ENCODE measurements at regions not wholly inside any gene's neighbourhood (a gene's known extent, or its start where the extent isn't known, plus 50 kb on each side); places are given as distances from the start of the nearest gene placed in this dataset.
"Not testable (repeated sequence)": the region's sequence is repeated elsewhere in the genome, so short reads cannot be mapped to it uniquely, and the experiment has no call there.

- Histone ChIP-seq H3K36me3 (ENCODE audit: control insufficient read depth in 3 of 3, insufficient read depth in 2 of 3, low read depth in 1 of 3, low read length in 3 of 3) (no peaks in the 10 kb centered on the region), H3K9me3 (ENCODE audit: control insufficient read depth in 2 of 2, insufficient read depth in 1 of 2, low read depth in 1 of 2, low read length in 1 of 2) (no peaks in the 10 kb centered on the region), H3K27ac (ENCODE audit: low read depth in 1 of 3, low read length in 2 of 3) (no peak overlapping the region), H3K4me1 (ENCODE audit: control insufficient read depth in 3 of 3, insufficient read depth in 2 of 3, low read depth in 1 of 3, low read length in 2 of 3) (no peaks in the 10 kb centered on the region), H3K27me3 (ENCODE audit: control insufficient read depth in 3 of 3, insufficient read depth in 3 of 3, low read length in 3 of 3) (no peaks in the 10 kb centered on the region), H3K4me3 (ENCODE audit: low read depth in 1 of 3, low read length in 3 of 3) (no peak overlapping the region)
- 18 to 27% (median 26%) methylated on average over 3 of the region's 3 CpGs for WGBS, 3 donors
- DNase-seq (no peak), FAIRE-seq (no peak)
Observed at GRCh38 chr2:188695953-188696352, 278.2 kb upstream of the COL3A1 start.

DNA sequence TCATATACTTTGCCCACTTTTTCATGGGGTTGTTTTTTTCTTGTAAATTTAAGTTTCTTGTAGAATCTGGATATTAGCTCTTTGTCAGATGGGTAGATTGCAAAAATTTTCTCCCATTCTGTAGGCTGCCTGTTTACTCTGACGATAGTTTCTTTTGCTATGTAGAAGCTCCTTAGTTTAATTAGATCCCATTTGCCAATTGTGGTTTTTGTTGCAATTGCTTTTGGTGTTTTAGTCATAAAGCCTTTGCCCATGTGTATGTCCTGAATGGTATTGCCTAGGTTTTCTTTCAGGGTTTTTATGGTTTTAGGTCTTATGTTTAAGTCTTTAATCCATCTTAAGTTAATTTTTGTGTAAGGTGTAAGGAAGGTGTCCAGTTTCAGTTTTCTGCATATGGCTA is 276.0 kb upstream of the COL3A1 start:
- H3K9me3 ChIP-seq (ENCODE audit: control insufficient read depth in 2 of 2, insufficient read depth in 1 of 2, low read depth in 1 of 2, low read length in 1 of 2); H3K27me3 ChIP-seq (ENCODE audit: control insufficient read depth in 3 of 3, insufficient read depth in 3 of 3, low read length in 3 of 3); H3K27ac ChIP-seq (ENCODE audit: low read depth in 1 of 3, low read length in 2 of 3); DNase-seq; H3K36me3 ChIP-seq (ENCODE audit: control insufficient read depth in 3 of 3, insufficient read depth in 2 of 3, low read depth in 1 of 3, low read length in 3 of 3); H3K4me1 ChIP-seq (ENCODE audit: control insufficient read depth in 3 of 3, insufficient read depth in 2 of 3, low read depth in 1 of 3, low read length in 2 of 3); H3K4me3 ChIP-seq (ENCODE audit: low read depth in 1 of 3, low read length in 3 of 3); FAIRE-seq: not testable (repeated sequence)
- WGBS, 3 donors: 88 to 97% (median 89%) methylated on average over 1 of the region's 1 CpG

- Histone ChIP-seq H3K36me3 (ENCODE audit: control insufficient read depth in 3 of 3, insufficient read depth in 2 of 3, low read depth in 1 of 3, low read length in 3 of 3) (no peaks in the 10 kb centered on the region), H3K9me3 (ENCODE audit: control insufficient read depth in 2 of 2, insufficient read depth in 1 of 2, low read depth in 1 of 2, low read length in 1 of 2) (no peaks in the 10 kb centered on the region), H3K27me3 (ENCODE audit: control insufficient read depth in 3 of 3, insufficient read depth in 3 of 3, low read length in 3 of 3) (no peaks in the 10 kb centered on the region), H3K27ac (ENCODE audit: low read depth in 1 of 3, low read length in 2 of 3) (no peak overlapping the region), H3K4me3 (ENCODE audit: low read depth in 1 of 3, low read length in 3 of 3) (no peak overlapping the region), H3K4me1 (ENCODE audit: control insufficient read depth in 3 of 3, insufficient read depth in 2 of 3, low read depth in 1 of 3, low read length in 2 of 3) (no peaks in the 10 kb centered on the region)
- DNase-seq (no peak), FAIRE-seq (no peak)
- 45 to 64% (median 61%) methylated on average over 2 of the region's 2 CpGs for WGBS, 3 donors
Observed at GRCh38 chr2:188701836-188702235, 272.3 kb upstream of the COL3A1 start.

DNA sequence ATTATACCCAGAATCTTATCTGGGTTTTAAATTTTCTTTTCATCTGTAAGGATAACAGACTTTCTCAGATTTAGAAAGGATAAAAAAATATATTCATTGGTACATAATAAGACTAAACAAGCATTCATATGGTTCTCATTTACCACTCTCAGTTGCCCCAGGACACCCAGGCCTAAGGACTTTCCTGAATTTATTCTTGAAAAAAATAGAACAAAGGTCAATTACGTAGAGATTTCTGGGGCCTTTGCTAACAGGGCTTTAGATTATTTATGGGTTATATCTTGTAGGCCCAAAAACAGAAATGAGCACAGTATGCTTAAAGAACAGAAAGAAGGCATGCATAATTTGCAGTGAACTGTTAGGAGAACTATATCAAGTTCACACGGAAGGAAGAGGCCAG is 269.0 kb upstream of the COL3A1 start:
- Histone ChIP-seq H3K9me3 (ENCODE audit: control insufficient read depth in 2 of 2, insufficient read depth in 1 of 2, low read depth in 1 of 2, low read length in 1 of 2) (no peaks in the 10 kb centered on the region), H3K4me1 (ENCODE audit: control insufficient read depth in 3 of 3, insufficient read depth in 2 of 3, low read depth in 1 of 3, low read length in 2 of 3) (no peaks in the 10 kb centered on the region), H3K36me3 (ENCODE audit: control insufficient read depth in 3 of 3, insufficient read depth in 2 of 3, low read depth in 1 of 3, low read length in 3 of 3) (no peaks in the 10 kb centered on the region), H3K4me3 (ENCODE audit: low read depth in 1 of 3, low read length in 3 of 3) (no peak overlapping the region), H3K27me3 (ENCODE audit: control insufficient read depth in 3 of 3, insufficient read depth in 3 of 3, low read length in 3 of 3) (no peaks in the 10 kb centered on the region), H3K27ac (ENCODE audit: low read depth in 1 of 3, low read length in 2 of 3) (no peak overlapping the region)
- WGBS, 3 donors: 62 to 79% (median 77%) methylated on average over 2 of the region's 2 CpGs
- no peak for FAIRE-seq
- no peak for DNase-seq

GRCh38 chr2:188713961-188714360 is 260.2 kb upstream of the COL3A1 start:
- FAIRE-seq: no peak
- no peak overlapping the region for H3K4me3 ChIP-seq (ENCODE audit: low read depth in 1 of 3, low read length in 3 of 3)
- H3K27me3 ChIP-seq (ENCODE audit: control insufficient read depth in 3 of 3, insufficient read depth in 3 of 3, low read length in 3 of 3): no peaks in the 10 kb centered on the region
- H3K9me3 ChIP-seq (ENCODE audit: control insufficient read depth in 2 of 2, insufficient read depth in 1 of 2, low read depth in 1 of 2, low read length in 1 of 2): peaks cover 0 to 3% of the 10 kb centered on the region in 2 donors
- no peaks in the 10 kb centered on the region for H3K36me3 ChIP-seq (ENCODE audit: control insufficient read depth in 3 of 3, insufficient read depth in 2 of 3, low read depth in 1 of 3, low read length in 3 of 3)
- 75 to 89% (median 87%) methylated on average over 1 of the region's 1 CpG for WGBS, 3 donors
- no peaks in the 10 kb centered on the region for H3K4me1 ChIP-seq (ENCODE audit: control insufficient read depth in 3 of 3, insufficient read depth in 2 of 3, low read depth in 1 of 3, low read length in 2 of 3)
- H3K27ac ChIP-seq (ENCODE audit: low read depth in 1 of 3, low read length in 2 of 3): no peak overlapping the region
- DNase-seq: no peak

GRCh38 chr2:188720811-188721605 is 253.2 kb upstream of the COL3A1 start:
- H3K27me3 ChIP-seq (ENCODE audit: control insufficient read depth in 3 of 3, insufficient read depth in 3 of 3, low read length in 3 of 3): no peaks in the 10 kb centered on the region
- H3K9me3 ChIP-seq (ENCODE audit: control insufficient read depth in 2 of 2, insufficient read depth in 1 of 2, low read depth in 1 of 2, low read length in 1 of 2): no peaks in the 10 kb centered on the region
- no peaks in the 10 kb centered on the region for H3K4me1 ChIP-seq (ENCODE audit: control insufficient read depth in 3 of 3, insufficient read depth in 2 of 3, low read depth in 1 of 3, low read length in 2 of 3)
- no peaks in the 10 kb centered on the region for H3K36me3 ChIP-seq (ENCODE audit: control insufficient read depth in 3 of 3, insufficient read depth in 2 of 3, low read depth in 1 of 3, low read length in 3 of 3)
- 69 to 78% (median 77%) methylated on average over 2 of the region's 2 CpGs for WGBS, 3 donors
- peak in 1 of 2 donors; percentile 2 for DNase-seq
- no peak overlapping the region for H3K27ac ChIP-seq (ENCODE audit: low read depth in 1 of 3, low read length in 2 of 3)
- no peak for FAIRE-seq
- H3K4me3 ChIP-seq (ENCODE audit: low read depth in 1 of 3, low read length in 3 of 3): no peak overlapping the region

DNA sequence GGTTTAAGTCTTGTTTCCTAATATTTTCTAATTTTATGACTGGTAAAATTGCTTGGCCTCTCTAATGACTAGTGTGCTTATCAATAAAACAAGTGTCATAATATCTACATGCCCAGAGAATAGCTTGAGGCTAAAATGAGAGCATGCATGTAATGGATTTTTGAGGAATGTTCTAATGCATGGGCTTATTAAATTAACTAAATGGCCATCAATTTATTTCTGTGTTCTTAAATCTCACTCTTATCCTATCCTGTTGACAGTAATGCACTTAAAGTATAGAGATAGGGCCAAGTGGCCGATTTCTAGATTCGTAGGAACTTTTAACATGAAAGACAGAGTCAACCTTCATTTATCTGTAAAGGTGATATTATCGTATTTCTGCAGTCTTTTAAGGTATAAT is 252.4 kb upstream of the COL3A1 start:
- H3K36me3 ChIP-seq (ENCODE audit: control insufficient read depth in 3 of 3, insufficient read depth in 2 of 3, low read depth in 1 of 3, low read length in 3 of 3): no peaks in the 10 kb centered on the region
- no peaks in the 10 kb centered on the region for H3K9me3 ChIP-seq (ENCODE audit: control insufficient read depth in 2 of 2, insufficient read depth in 1 of 2, low read depth in 1 of 2, low read length in 1 of 2)
- H3K4me1 ChIP-seq (ENCODE audit: control insufficient read depth in 3 of 3, insufficient read depth in 2 of 3, low read depth in 1 of 3, low read length in 2 of 3): no peaks in the 10 kb centered on the region
- no peak for DNase-seq
- no peaks in the 10 kb centered on the region for H3K27me3 ChIP-seq (ENCODE audit: control insufficient read depth in 3 of 3, insufficient read depth in 3 of 3, low read length in 3 of 3)
- no peak overlapping the region for H3K4me3 ChIP-seq (ENCODE audit: low read depth in 1 of 3, low read length in 3 of 3)
- FAIRE-seq: no peak
- H3K27ac ChIP-seq (ENCODE audit: low read depth in 1 of 3, low read length in 2 of 3): no peak overlapping the region
- WGBS, 3 donors: 28 to 51% (median 45%) methylated on average over 3 of the region's 3 CpGs

- Histone ChIP-seq H3K9me3 (ENCODE audit: control insufficient read depth in 2 of 2, insufficient read depth in 1 of 2, low read depth in 1 of 2, low read length in 1 of 2) (no peaks in the 10 kb centered on the region), H3K27me3 (ENCODE audit: control insufficient read depth in 3 of 3, insufficient read depth in 3 of 3, low read length in 3 of 3) (no peaks in the 10 kb centered on the region), H3K27ac (ENCODE audit: low read depth in 1 of 3, low read length in 2 of 3) (no peak overlapping the region), H3K4me1 (ENCODE audit: control insufficient read depth in 3 of 3, insufficient read depth in 2 of 3, low read depth in 1 of 3, low read length in 2 of 3) (no peaks in the 10 kb centered on the region), H3K4me3 (ENCODE audit: low read depth in 1 of 3, low read length in 3 of 3) (no peak overlapping the region), H3K36me3 (ENCODE audit: control insufficient read depth in 3 of 3, insufficient read depth in 2 of 3, low read depth in 1 of 3, low read length in 3 of 3) (no peaks in the 10 kb centered on the region)
- 54 to 72% (median 59%) methylated on average over 3 of the region's 3 CpGs for WGBS, 3 donors
- no peak for DNase-seq
- FAIRE-seq: no peak
Observed at GRCh38 chr2:188725746-188726360, 248.3 kb upstream of the COL3A1 start.

Measured in small intestine (tissue), 7 donors.